GM19372 (cell line): ENCODE measurements at regions not wholly inside any gene's neighbourhood (a gene's known extent, or its start where the extent isn't known, plus 50 kb on each side); places are given as distances from the start of the nearest gene placed in this dataset.
A peak's percentile ranks its signal among the peaks of the same experiment; 100 is the strongest.
"Not testable (repeated sequence)": the region's sequence is repeated elsewhere in the genome, so short reads cannot be mapped to it uniquely, and the experiment has no call there.

Source experiments
- ATAC-seq: cut with Tn5 transposase; IDR thresholded peaks from one replicate; pipeline ENCODE4 v1.9.1; 2021; ENCODE audit warnings: mild to moderate bottlenecking, low read depth, moderate library complexity; ENCODE audit not compliant: unreplicated experiment

DNA sequence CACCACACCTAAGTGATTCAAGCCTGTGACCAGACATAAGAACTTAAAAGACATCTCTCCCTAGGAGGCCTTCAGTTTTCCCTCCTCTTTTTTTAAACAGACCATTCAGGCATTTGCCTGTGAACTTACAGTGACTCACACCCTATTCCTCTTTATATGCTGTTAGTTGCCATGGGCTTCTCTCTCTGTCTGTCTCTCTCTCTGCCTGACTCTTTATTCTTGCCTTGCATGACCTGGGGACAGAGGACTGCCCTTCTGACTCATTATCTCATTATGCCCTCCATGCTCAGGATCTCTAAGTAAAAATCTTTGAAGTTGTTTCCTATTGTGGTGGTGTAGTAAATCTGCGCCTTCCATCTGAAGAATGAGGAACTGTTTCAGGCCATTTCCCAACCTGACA is 442.2 kb upstream of the MAN1A1 start:
- no peak for ATAC-seq

DNA sequence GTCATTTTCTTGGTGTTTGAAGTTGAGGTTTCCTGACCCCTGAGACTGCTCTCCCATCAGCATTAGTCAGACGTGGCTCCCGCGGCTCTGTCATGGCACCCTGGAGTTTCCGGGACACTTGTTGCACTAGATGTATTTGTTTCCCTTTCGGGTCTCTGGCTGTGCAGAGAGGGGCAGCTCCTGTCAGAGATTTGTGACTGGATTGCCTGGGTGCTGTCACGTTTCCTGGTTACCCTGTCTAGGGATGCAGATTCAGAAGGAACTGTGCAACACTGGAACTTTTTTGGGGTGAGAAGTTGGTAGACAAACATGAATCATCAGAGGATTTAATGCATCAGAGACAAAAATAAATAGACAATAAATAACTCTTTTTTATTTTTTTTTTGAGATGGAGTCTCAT is 431.8 kb upstream of the MAN1A1 start:
- ATAC-seq, result no peak

GRCh38 chr6:119768201-119768600 is 418.6 kb upstream of the MAN1A1 start:
- no peak for ATAC-seq

DNA sequence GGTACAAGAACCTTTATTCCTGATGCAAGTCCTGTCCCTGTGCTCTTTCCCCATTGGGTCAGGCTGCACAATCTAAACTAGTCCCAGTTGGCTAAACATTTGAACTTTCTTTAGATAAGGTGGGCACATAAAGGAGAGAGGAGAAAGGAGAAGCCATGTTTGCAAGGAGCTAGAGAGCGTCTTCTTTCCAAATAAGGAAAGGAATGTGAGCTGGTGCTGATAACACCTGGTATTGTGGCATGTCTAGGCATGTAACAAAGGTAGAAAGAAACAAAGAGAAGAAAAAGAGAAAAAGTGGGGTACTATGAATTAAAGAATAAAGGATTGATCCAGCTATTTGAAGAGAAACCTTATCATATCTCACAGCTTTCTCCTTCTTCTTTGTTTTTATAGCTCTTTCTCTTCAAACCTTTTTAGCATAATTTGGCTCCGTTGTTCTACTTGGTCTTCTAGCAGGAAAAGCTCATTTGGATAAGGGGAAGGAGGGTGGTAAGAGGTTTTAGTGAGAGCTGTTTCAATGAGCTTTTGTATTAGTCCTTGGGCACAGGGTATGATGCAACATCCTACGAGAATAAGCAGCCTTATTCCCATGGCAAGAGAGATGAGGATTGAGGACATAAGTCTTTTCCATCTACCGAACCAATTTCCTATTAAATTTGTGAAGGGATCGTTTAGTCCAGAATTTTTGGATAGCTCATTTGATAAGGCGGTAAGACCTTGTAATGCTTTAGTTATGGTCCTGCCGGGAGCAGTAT is 415.5 kb upstream of the MAN1A1 start:
- no peak for ATAC-seq

- no peak for ATAC-seq
Measured at GRCh38 chr6:119760046-119760445, 410.5 kb upstream of the MAN1A1 start.

GRCh38 chr6:119758385-119758784 is 408.8 kb upstream of the MAN1A1 start:
- ATAC-seq, result no peak

DNA sequence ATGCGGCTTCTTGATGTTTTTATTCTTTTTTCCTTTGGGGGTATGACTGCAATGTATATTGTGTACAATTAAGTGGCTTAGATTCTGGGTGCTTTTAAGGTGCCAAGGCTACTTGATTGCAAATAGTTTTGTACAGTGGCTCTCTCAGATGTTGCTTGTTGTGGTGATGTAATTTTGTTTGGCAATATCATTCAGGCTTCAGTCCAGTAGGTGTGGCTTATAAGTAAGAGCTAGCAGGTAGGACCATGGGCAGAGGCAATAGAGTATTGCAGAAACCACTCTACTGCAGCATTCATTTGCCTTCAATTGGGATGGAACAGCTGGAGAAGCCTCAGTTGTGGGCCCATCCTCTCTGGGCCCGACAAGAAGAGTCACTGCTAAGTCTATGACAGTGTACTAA is 407.9 kb upstream of the MAN1A1 start:
- ATAC-seq, result no peak

DNA sequence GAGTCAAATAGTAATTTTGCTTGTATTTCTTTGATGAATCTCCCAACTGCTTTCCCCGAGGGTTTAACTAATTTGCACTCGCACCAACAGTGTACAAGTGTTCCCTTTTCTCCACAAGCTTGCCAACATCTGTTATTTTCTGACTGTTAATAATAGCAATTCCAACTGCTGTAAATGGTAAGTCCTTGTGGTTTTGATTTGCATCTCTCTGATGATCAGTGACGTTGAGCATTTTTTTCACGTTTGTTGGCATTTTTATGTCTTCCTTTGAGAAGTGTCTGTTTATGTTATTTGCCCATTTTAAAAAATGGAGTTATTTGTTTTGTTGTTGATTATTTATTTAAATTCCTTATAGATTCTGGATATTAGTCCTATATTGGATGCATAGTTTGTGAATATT is 399.8 kb upstream of the MAN1A1 start:
- ATAC-seq, result no peak

DNA sequence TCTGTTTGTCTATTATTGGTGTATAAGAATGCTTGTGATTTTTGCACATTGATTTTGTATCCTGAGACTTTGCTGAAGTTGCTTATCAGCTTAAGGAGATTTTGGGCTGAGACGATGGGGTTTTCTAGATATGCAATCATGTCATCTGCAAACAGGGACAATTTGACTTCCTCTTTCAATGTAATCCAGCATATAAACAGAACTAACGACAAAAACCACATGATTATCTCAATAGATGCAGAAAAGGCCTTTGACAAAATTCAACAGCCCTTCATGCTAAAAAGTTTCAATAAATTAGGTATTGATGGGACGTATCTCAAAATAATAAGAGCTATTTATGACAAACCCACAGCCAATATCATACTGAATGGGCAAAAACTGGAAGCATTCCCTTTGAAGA is 399.0 kb upstream of the MAN1A1 start:
- ATAC-seq, result not testable (repeated sequence)

DNA sequence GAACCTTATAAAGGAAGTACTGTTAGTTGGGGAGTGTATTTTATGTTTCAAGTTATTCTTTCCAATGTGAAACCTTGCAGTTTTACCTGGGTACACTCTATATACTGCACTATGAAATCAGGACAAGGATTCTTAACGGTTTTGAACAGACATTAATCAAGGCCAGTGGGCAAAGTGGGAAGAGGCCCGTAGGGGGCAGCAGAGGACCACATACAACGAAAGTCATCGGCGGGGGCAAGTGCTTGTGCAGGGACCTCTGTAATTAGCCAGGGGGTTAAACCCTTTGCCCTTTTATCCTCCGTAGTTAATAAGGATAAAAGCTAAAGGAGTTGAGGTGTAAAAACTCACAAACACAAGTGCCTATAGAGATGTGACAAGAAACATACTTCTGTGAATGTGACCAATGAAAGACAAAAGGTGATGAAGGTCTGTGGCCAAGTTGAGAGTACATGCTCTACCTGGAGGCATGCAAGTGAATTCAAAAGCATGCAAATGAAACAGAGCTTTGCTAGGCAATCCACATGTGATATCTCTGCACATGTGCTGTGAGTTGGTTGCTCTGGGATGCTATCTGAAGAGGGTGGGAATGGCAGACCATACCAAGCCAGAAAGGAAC is 392.7 kb upstream of the MAN1A1 start:
- ATAC-seq, result peak; percentile 95

DNA sequence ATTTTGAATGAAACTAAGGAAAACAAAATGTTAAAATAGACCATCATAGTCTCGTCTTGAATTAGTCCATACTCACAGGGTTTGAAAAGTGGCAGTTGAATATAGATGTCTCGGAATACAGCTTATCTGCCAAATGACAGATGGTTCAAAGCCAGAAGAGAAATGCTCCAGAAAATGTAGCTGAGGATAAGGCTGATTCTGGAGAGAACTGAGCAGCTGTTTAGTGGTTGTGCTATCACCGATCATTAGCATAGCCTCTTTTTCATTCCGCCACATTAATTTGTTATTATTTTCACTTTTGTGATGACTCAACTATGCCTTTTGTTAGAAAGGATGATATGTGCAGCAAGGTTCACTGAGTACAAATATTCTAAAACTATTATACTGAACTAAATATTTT is 390.2 kb upstream of the MAN1A1 start:
- no peak for ATAC-seq

DNA sequence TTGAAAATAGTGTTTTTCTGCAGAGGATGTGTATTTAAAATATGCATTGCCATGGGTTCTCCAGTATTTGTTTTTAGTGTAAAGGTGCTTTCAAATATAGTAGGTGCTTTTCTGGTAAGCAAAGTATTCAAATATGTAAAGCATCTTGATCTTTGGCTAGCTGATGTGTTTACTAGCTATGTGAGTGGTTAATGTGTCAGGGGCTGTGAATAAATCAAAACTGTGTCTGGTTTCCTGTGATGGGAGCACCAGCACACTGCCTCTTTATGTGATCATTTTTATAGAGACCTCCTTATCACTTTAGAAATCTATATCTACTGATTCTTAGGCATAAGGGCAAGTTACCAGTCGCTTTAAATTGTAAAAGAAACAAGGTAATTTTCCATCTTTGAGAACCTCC is 388.9 kb upstream of the MAN1A1 start:
- no peak for ATAC-seq

- ATAC-seq, result no peak
Measured at GRCh38 chr6:119736296-119737021, 386.9 kb upstream of the MAN1A1 start.

DNA sequence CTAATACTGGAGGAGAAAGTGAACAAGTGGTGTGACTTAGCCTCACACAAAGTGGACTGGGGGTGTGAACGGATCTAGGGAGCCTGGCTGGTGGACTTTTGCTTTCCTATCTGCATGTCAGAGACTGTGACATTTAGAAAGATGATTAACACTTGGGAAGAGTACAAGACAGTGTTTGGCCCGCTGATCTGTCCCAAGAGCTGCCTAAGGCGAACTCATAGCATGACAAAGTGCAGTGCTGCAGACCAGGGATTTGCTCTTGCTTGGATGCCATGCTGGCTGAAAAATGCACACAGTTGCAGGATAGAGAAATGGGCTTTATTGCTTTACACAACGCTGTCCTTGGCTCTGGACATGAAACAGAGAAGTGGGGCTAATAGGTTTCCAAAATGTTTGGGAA is 386.0 kb upstream of the MAN1A1 start:
- ATAC-seq, result no peak

- ATAC-seq, result no peak
Measured at GRCh38 chr6:119734227-119734626, 384.7 kb upstream of the MAN1A1 start.

DNA sequence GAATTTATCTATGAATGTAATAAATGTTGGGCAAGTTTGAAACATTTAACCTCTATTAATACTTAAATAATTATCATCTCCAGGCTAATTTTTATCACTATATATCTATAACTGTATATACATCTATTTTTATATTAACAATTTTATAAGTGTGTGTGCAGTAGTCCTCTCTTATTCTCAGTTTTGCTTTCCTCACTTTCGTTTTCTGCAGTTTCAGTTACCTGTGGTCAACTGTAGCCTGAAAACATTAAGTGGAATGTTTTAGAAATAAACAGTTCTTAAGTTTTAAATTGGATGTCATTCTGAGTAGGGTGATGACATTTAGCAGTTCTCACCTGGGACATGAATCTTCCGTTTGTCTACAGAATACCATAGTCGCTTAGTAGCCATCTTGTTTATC is 379.4 kb upstream of the MAN1A1 start:
- ATAC-seq, result peak; percentile 70

GRCh38 chr6:119728220-119728750 is 378.7 kb upstream of the MAN1A1 start:
- ATAC-seq, result no peak

DNA sequence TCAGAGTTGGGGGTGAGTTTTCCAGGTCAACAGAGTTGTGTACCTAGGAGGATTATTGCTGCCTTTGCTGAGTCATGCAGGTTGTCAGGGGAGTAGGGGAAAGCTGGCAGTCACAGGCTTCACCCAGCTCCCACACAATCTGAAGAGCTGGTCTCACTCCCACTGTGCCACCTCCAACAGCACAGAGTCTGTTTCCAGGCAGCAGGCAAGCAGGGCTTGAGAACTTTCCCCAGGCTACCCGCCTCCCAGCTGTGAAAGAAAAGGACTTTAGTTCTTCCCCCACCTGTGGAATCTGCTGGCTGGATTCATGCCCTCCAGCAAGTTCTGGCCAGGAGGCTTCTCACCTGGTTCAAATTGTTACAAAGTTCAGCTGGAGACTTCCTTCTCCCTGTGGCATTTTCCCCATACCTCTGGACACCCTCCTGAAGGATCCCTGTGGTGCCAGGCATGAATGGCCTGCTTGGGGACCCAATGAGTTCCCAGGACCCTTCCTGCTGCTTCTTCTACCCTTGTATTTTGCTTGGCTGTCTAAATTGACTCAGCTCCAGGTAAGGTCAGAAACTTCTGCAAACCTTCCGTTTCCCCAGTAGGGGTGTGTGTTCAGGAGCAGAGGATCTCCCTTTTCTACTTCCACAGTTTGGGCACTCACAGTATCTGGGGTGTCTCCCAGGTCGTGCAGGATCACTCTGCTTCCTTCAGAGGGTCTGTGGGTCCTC is 378.1 kb upstream of the MAN1A1 start:
- ATAC-seq, result no peak

DNA sequence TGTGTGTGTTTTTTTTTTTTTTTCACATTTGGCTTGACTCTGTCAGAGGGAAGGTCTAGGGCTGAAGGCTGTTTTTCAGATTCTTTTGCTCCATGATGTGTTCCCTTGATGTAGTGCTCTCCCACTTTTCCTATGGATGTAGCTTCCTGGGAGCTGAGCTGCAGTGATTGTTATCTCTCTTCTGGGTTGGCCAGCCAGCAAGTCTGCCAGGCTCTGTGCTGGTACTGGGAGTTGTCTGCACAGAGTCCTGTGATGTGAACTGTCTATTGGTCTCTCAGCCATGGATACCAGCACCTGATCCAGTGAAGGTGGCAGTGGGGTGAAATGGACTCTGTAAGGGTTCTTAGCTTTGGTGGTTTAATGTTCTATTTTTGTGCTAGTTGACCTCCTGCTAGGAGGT is 377.4 kb upstream of the MAN1A1 start:
- not testable (repeated sequence) for ATAC-seq

GRCh38 chr6:119726086-119726485 is 376.5 kb upstream of the MAN1A1 start:
- ATAC-seq, result no peak

GRCh38 chr6:119720160-119720559 is 370.6 kb upstream of the MAN1A1 start:
- no peak for ATAC-seq
